Upper lobe of left lung (tissue), 4 donors: ENCODE measurements at regions not wholly inside any gene's neighbourhood (a gene's known extent, or its start where the extent isn't known, plus 50 kb on each side); places are given as distances from the start of the nearest gene placed in this dataset.
"Not testable (repeated sequence)": the region's sequence is repeated elsewhere in the genome, so short reads cannot be mapped to it uniquely, and the experiment has no call there.

Experiments
- CTCF ChIP-seq, 6 experiments: fragments of 450-650 bp in 4 of 6; fragments of 200-600 bp in 2 of 6; sonication (generic) in 2 of 6; IDR thresholded peaks; one replicate each; pipeline ENCODE4 v1.5.1; 2016 to 2019; ENCODE audit warnings: antibody characterized with exemption in 6 of 6
- POLR2A ChIP-seq, 4 donors: fragments of 450-650 bp; IDR thresholded peaks; one replicate each; pipeline ENCODE4 v1.5.1; 2016 to 2017; ENCODE audit warnings: antibody characterized with exemption in 4 of 4, mild to moderate bottlenecking in 2 of 4

GRCh38 chr15:84550503-84550902 is 50.3 kb upstream of the ZSCAN2 start:
- TF ChIP-seq CTCF, POLR2A (IDR thresholded peaks at IDR 0.05): not testable (repeated sequence)
